ENCODE measurements at regions not wholly inside any gene's neighbourhood (a gene's known extent, or its start where the extent isn't known, plus 50 kb on each side); places are given as distances from the start of the nearest gene placed in this dataset.

GRCh38 chr22:48972979-48973693 is 854.5 kb downstream of the BRD1 start:
- TF ChIP-seq POLR2AphosphoS5 (IDR thresholded peaks at IDR 0.05) (no peak), CTCF (IDR thresholded peaks at IDR 0.05 in 8 of 11, conservative IDR thresholded peaks at IDR 0.05 in 3 of 11) (no peak)

All from spleen (tissue), 7 donors.